Activated CD8-positive, alpha-beta T cell treated with anti-CD3 and anti-CD28 coated beads, Interleukin-2, amount 10 ng/mL, durations not matched to agents 7 days and 5 days (primary cell): ENCODE measurements at regions not wholly inside any gene's neighbourhood (a gene's known extent, or its start where the extent isn't known, plus 50 kb on each side); places are given as distances from the start of the nearest gene placed in this dataset.
"Not testable (repeated sequence)": the region's sequence is repeated elsewhere in the genome, so short reads cannot be mapped to it uniquely, and the experiment has no call there.

Experiments used
- ATAC-seq: fragments of 150-1000 bp; cut with Tn5 transposase; one replicate; pipeline ENCODE4 v1.10.0; 2021; ENCODE audit warnings: moderate library complexity
- CTCF ChIA-PET: fragments of 350-600 bp; sonication (Branson Sonifier 250); formaldehyde crosslinking; loops from one replicate; lab custom pipeline; 2021; ENCODE audit warnings: antibody characterized with exemption; lab: Charles Lee
- POLR2A ChIA-PET: fragments of 350-600 bp; sonication (Branson Sonifier 250); formaldehyde crosslinking; loops from one replicate; lab custom pipeline; 2021; ENCODE audit warnings: antibody characterized with exemption; lab: Charles Lee
- DNase-seq: peaks from one replicate; pipeline ENCODE4 v3.0.0-alpha.2; 2020
- H3K27ac Mint-ChIP-seq: one replicate; pipeline ENCODE4 v1.8.0; 2021; ENCODE audit warnings: mild to moderate bottlenecking, mixed read lengths
- H3K27me3 Mint-ChIP-seq: one replicate; pipeline ENCODE4 v1.8.0; 2021; ENCODE audit warnings: low read depth, mixed read lengths
- H3K36me3 Mint-ChIP-seq: one replicate; pipeline ENCODE4 v1.8.0; 2021; ENCODE audit warnings: low read depth, mixed read lengths
- H3K4me1 Mint-ChIP-seq: one replicate; pipeline ENCODE4 v1.8.0; 2021; ENCODE audit warnings: low read depth, mixed read lengths
- H3K4me3 Mint-ChIP-seq: one replicate; pipeline ENCODE4 v1.8.0; 2021; ENCODE audit warnings: mild to moderate bottlenecking, mixed read lengths
- H3K9me3 Mint-ChIP-seq: one replicate; pipeline ENCODE4 v1.8.0; 2022; ENCODE audit warnings: mixed read lengths; ENCODE audit not compliant: insufficient read depth

GRCh38 chr18:67778016-67778415 is 261.5 kb upstream of the DSEL start:
- H3K27ac Mint-ChIP-seq = no peak overlapping the region
- no peaks in the 10 kb centered on the region for H3K36me3 Mint-ChIP-seq
- POLR2A ChIA-PET = no interaction called here
- DNase-seq (no peak), ATAC-seq (no peak)
- CTCF ChIA-PET = no interaction called here
- H3K4me3 Mint-ChIP-seq = no peak overlapping the region
- no peaks in the 10 kb centered on the region for H3K4me1 Mint-ChIP-seq
- H3K27me3 Mint-ChIP-seq = no peaks in the 10 kb centered on the region
- no peaks in the 10 kb centered on the region for H3K9me3 Mint-ChIP-seq

- H3K9me3 Mint-ChIP-seq = no peaks in the 10 kb centered on the region
- no peak overlapping the region for H3K4me3 Mint-ChIP-seq
- no peaks in the 10 kb centered on the region for H3K27me3 Mint-ChIP-seq
- no peaks in the 10 kb centered on the region for H3K36me3 Mint-ChIP-seq
- no peak overlapping the region for H3K27ac Mint-ChIP-seq
- DNase-seq (no peak), ATAC-seq (no peak)
- H3K4me1 Mint-ChIP-seq = no peaks in the 10 kb centered on the region
- CTCF ChIA-PET = no interaction called here
- POLR2A ChIA-PET = no interaction called here
Observed at GRCh38 chr18:67776929-67777328, 260.4 kb upstream of the DSEL start.

- no peaks in the 10 kb centered on the region for H3K9me3 Mint-ChIP-seq
- no peak for ATAC-seq
- H3K4me3 Mint-ChIP-seq = no peak overlapping the region
- H3K4me1 Mint-ChIP-seq = no peaks in the 10 kb centered on the region
- DNase-seq = no peak
- no peak overlapping the region for H3K27ac Mint-ChIP-seq
- no peaks in the 10 kb centered on the region for H3K27me3 Mint-ChIP-seq
- no peaks in the 10 kb centered on the region for H3K36me3 Mint-ChIP-seq
- CTCF ChIA-PET = no interaction called here
- POLR2A ChIA-PET = no interaction called here
Observed at GRCh38 chr18:67771271-67771670, 254.8 kb upstream of the DSEL start.

- POLR2A ChIA-PET = no interaction called here
- Mint-ChIP-seq H3K36me3 (no peaks in the 10 kb centered on the region), H3K27me3 (no peaks in the 10 kb centered on the region), H3K9me3 (no peaks in the 10 kb centered on the region), H3K4me1 (no peaks in the 10 kb centered on the region), H3K27ac (no peak overlapping the region), H3K4me3 (no peak overlapping the region)
- DNase-seq (no peak), ATAC-seq (no peak)
- CTCF ChIA-PET = no interaction called here
Observed at GRCh38 chr18:67770520-67770919, 254.0 kb upstream of the DSEL start.

GRCh38 chr18:67766930-67767329 is 250.4 kb upstream of the DSEL start:
- no peaks in the 10 kb centered on the region for H3K27me3 Mint-ChIP-seq
- no peaks in the 10 kb centered on the region for H3K4me1 Mint-ChIP-seq
- no peak for ATAC-seq
- CTCF ChIA-PET = no interaction called here
- H3K36me3 Mint-ChIP-seq = no peaks in the 10 kb centered on the region
- H3K27ac Mint-ChIP-seq = no peak overlapping the region
- H3K4me3 Mint-ChIP-seq = no peak overlapping the region
- no peak for DNase-seq
- H3K9me3 Mint-ChIP-seq = no peaks in the 10 kb centered on the region
- POLR2A ChIA-PET = no interaction called here

- DNase-seq, POLR2A ChIA-PET, H3K27me3 Mint-ChIP-seq, H3K36me3 Mint-ChIP-seq, ATAC-seq, H3K27ac Mint-ChIP-seq, CTCF ChIA-PET, H3K4me3 Mint-ChIP-seq, H3K9me3 Mint-ChIP-seq, H3K4me1 Mint-ChIP-seq: not testable (repeated sequence)
Observed at GRCh38 chr18:67752211-67752610, 235.7 kb upstream of the DSEL start.

- ChIA-PET CTCF (no interaction called here), POLR2A (no interaction called here)
- Mint-ChIP-seq H3K36me3 (no peaks in the 10 kb centered on the region), H3K4me1 (no peaks in the 10 kb centered on the region), H3K4me3 (no peak overlapping the region), H3K9me3 (peaks cover 5% of the 10 kb centered on the region), H3K27ac (no peak overlapping the region), H3K27me3 (no peaks in the 10 kb centered on the region)
- ATAC-seq (no peak), DNase-seq (no peak)
Observed at GRCh38 chr18:67742954-67743353, 226.4 kb upstream of the DSEL start.

GRCh38 chr18:67742525-67742924 is 226.0 kb upstream of the DSEL start:
- no peak for ATAC-seq
- no peak for DNase-seq
- Mint-ChIP-seq H3K4me3 (no peak overlapping the region), H3K27ac (no peak overlapping the region), H3K4me1 (no peaks in the 10 kb centered on the region), H3K9me3 (peaks cover 5% of the 10 kb centered on the region), H3K27me3 (no peaks in the 10 kb centered on the region), H3K36me3 (no peaks in the 10 kb centered on the region)
- ChIA-PET CTCF (no interaction called here), POLR2A (no interaction called here)

GRCh38 chr18:67735506-67735905 is 219.0 kb upstream of the DSEL start:
- no peak overlapping the region for H3K27ac Mint-ChIP-seq
- H3K9me3 Mint-ChIP-seq = no peaks in the 10 kb centered on the region
- H3K27me3 Mint-ChIP-seq = no peaks in the 10 kb centered on the region
- no peak overlapping the region for H3K4me3 Mint-ChIP-seq
- ATAC-seq = no peak
- DNase-seq = no peak
- CTCF ChIA-PET = no interaction called here
- no peaks in the 10 kb centered on the region for H3K4me1 Mint-ChIP-seq
- H3K36me3 Mint-ChIP-seq = no peaks in the 10 kb centered on the region
- POLR2A ChIA-PET = no interaction called here

- Mint-ChIP-seq H3K27me3 (no peaks in the 10 kb centered on the region), H3K36me3 (no peaks in the 10 kb centered on the region), H3K27ac (no peak overlapping the region), H3K4me3 (no peak overlapping the region), H3K9me3 (no peaks in the 10 kb centered on the region), H3K4me1 (no peaks in the 10 kb centered on the region)
- ChIA-PET POLR2A (no interaction called here), CTCF (no interaction called here)
- DNase-seq (no peak), ATAC-seq (no peak)
Observed at GRCh38 chr18:67733088-67733487, 216.6 kb upstream of the DSEL start.

GRCh38 chr18:67731851-67732250 is 215.3 kb upstream of the DSEL start:
- no peaks in the 10 kb centered on the region for H3K9me3 Mint-ChIP-seq
- H3K4me1 Mint-ChIP-seq = no peaks in the 10 kb centered on the region
- H3K4me3 Mint-ChIP-seq = no peak overlapping the region
- DNase-seq (no peak), ATAC-seq (no peak)
- CTCF ChIA-PET = no interaction called here
- H3K27ac Mint-ChIP-seq = no peak overlapping the region
- POLR2A ChIA-PET = no interaction called here
- no peaks in the 10 kb centered on the region for H3K27me3 Mint-ChIP-seq
- no peaks in the 10 kb centered on the region for H3K36me3 Mint-ChIP-seq

- no peaks in the 10 kb centered on the region for H3K27me3 Mint-ChIP-seq
- no peak overlapping the region for H3K4me3 Mint-ChIP-seq
- ChIA-PET CTCF (no interaction called here), POLR2A (no interaction called here)
- no peak overlapping the region for H3K27ac Mint-ChIP-seq
- no peaks in the 10 kb centered on the region for H3K36me3 Mint-ChIP-seq
- no peaks in the 10 kb centered on the region for H3K4me1 Mint-ChIP-seq
- DNase-seq (no peak), ATAC-seq (no peak)
- H3K9me3 Mint-ChIP-seq = no peaks in the 10 kb centered on the region
Observed at GRCh38 chr18:67730886-67731285, 214.4 kb upstream of the DSEL start.

- CTCF ChIA-PET = no interaction called here
- no peaks in the 10 kb centered on the region for H3K4me1 Mint-ChIP-seq
- H3K9me3 Mint-ChIP-seq = no peaks in the 10 kb centered on the region
- H3K27ac Mint-ChIP-seq = no peak overlapping the region
- POLR2A ChIA-PET = no interaction called here
- H3K4me3 Mint-ChIP-seq = no peak overlapping the region
- H3K36me3 Mint-ChIP-seq = no peaks in the 10 kb centered on the region
- no peak for DNase-seq
- ATAC-seq = no peak
- no peaks in the 10 kb centered on the region for H3K27me3 Mint-ChIP-seq
Observed at GRCh38 chr18:67728364-67728763, 211.8 kb upstream of the DSEL start.
